SK-N-SH treated with all-trans-retinoic acid at 6 μM for 48 hours (cell line): ENCODE measurements at regions not wholly inside any gene's neighbourhood (a gene's known extent, or its start where the extent isn't known, plus 50 kb on each side); places are given as distances from the start of the nearest gene placed in this dataset.

Experiments used
- ISL1 ChIP-seq: fragments of 250-450 bp; sonication (Bioruptor Pico); IDR thresholded peaks from 2 replicates; pipeline ENCODE4 v2.1.2; 2022; ENCODE audit warnings: mild to moderate bottlenecking, moderate library complexity
- PPARA ChIP-seq: fragments of 250-450 bp; sonication (Bioruptor Pico); IDR thresholded peaks from 2 replicates; pipeline ENCODE4 v1.5.0; 2020; ENCODE audit warnings: mild to moderate bottlenecking, borderline replicate concordance
- TCF4 ChIP-seq: fragments of 250-450 bp; sonication (Bioruptor Pico); IDR thresholded peaks from 2 replicates; pipeline ENCODE4 v1.8.0; 2021; ENCODE audit warnings: mild to moderate bottlenecking, moderate library complexity, borderline replicate concordance
- ZC3H10 ChIP-seq: fragments of 250-450 bp; sonication (Bioruptor Pico); IDR thresholded peaks from 2 replicates; pipeline ENCODE4 v1.5.1; 2021; ENCODE audit warnings: mild to moderate bottlenecking, moderate library complexity
- ZFP3 ChIP-seq: fragments of 250-450 bp; sonication (Bioruptor Pico); IDR thresholded peaks from 2 replicates; pipeline ENCODE4 v1.5.0; 2020; ENCODE audit warnings: mild to moderate bottlenecking, moderate library complexity

DNA sequence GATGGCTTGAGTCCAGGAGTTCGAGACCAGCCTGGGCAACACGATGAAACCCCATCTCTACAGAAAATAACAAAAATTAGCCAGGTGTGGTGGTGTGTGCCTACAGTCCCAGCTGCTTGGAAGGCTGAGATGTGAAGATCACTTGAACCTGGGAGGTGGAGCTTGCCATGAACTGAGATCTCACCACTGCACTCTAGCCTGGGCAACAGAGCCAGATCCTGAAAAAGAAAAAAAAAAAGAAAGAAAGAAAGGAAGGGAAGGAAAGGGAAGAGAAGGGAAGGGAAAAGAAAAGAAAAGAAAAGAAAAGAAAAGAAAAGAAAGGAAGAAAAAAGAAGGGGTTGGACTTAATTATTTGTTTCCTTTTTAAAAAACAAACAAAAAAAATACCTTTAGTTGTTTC, 764.2 kb downstream of the IRX1 start:
- no peak for TF ChIP-seq ZFP3 (CRISPR knock-in tag)
- TF ChIP-seq PPARA (CRISPR knock-in tag): no peak
- TF ChIP-seq TCF4 (CRISPR knock-in tag): no peak
- no peak for TF ChIP-seq ZC3H10 (CRISPR knock-in tag)
- no peak for TF ChIP-seq ISL1 (CRISPR knock-in tag)
